ENCODE measurements at regions not wholly inside any gene's neighbourhood (a gene's known extent, or its start where the extent isn't known, plus 50 kb on each side); places are given as distances from the start of the nearest gene placed in this dataset.
A peak's percentile ranks its signal among the peaks of the same experiment; 100 is the strongest.
"Not testable (repeated sequence)": the region's sequence is repeated elsewhere in the genome, so short reads cannot be mapped to it uniquely, and the experiment has no call there.

DNA sequence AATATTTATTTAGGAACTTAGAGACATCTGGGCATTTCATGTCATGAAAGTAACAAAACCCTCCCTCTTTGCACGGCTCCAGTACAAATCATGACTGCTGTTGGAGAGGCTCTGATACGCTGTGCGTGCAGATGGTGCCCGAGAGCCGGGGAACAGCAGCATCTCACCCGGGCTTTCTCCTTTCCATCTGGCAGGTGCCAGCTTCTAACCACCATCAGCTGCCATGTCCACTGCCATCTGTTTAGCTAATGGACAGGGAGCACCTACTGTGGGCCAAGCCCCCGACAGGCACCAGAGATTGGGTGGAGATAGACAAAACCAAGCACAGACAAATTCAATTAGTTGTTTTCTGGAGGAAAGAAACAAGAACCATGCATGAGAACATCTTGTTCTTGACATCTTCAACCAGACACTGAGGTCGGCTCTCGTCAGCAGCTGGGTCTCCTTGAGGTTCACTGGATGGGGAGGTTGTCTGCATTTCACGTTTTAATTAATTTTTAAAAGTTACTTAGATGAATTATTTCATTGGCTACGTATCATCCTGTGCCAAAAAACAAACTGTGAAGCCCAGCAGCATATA, 323.7 kb downstream of the THBS2 start:
- DNase-seq, result no peak

DNA sequence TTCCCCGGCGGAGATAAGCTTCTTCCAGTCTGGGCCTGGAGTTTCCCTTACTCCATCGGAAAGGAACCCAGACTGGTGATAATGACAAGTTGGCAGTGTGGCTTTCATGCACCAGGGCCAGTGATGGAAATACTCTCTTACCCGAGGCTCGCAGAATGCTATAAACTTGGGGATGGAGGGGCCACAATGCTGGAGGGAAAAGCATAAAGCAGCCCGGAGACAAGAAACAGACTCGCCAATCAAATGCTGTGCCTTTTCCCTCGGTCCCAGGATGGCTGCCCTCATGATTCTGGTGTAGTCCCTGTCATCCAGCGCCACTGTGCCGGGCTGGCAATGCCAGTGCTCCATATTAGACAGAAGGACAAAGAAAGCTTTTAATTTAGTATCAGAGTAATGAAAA, 325.6 kb downstream of the THBS2 start:
- no peak for DNase-seq

DNA sequence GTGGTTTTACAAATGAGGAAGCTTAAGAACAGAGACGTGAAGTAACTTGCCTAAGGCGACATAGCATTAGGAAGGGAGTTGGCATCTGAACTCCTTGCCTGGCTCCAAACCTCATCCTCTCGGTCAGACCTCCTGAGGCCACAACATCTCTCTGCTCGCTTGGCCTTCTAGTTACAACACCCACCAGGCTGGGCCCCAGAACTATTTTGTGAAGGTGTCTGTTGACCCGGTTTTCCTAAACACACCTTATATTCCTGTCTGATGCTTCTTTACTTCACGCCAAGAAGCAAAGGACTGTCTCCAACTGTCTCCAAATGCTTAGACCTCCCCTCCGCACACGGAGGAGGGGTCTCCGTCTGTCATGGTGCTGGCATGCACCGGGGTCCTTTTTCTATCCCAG, 326.6 kb downstream of the THBS2 start:
- no peak for DNase-seq

DNA sequence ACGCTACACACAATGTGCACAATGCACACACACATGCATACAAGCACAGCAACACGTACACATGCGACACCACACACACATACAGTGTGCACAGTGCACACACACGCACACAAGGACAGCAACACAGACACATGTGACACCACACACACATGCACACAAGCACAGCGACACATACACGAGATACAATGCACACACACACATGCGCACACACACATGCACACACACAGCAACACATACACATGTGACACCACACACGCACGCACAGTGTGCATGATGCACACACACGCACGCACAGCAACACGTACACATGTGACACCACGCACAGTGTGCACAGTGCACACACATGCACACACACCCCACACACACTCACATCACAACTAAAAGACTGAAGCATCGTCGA, 327.3 kb downstream of the THBS2 start:
- no peak for DNase-seq

DNA sequence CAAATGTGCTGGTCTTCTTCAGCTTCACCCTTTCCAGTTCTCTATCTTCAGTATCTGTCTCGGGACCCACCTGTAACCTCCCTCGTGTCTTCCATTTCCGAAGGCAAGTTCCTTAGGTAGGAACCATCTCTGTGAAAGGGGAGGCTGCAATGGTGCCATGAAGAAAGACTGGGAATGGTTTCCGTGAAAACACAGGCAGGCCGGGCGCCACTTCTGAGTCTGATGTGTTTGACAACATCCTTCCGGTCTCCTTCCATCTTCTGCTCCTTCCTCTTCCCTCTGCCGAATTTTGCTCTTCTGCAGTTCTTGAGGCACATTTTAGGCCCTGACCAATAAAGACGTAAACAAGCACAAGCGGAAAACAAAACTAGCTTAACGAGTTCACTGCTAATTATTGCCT, 328.0 kb downstream of the THBS2 start:
- DNase-seq, result no peak

DNA sequence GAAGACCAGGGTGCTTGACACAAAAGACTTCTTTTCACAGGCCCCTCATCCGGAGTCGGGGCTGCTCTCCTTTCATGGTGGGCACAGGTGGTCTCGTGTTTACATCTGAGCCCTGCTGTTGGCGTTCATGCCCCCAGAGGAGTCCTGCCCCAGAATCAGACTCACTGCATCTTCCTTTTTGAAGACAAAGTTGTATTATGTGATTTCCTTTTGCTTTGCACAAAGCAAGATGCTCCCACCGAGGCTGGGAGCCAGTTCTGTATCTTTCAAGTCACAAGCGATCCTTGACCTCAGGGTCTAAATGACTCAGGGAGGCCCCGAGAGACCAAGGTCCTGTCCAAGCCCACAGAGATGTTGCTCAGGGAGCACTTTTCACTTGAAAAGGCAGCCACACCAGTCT, 330.5 kb downstream of the THBS2 start:
- no peak for DNase-seq

DNA sequence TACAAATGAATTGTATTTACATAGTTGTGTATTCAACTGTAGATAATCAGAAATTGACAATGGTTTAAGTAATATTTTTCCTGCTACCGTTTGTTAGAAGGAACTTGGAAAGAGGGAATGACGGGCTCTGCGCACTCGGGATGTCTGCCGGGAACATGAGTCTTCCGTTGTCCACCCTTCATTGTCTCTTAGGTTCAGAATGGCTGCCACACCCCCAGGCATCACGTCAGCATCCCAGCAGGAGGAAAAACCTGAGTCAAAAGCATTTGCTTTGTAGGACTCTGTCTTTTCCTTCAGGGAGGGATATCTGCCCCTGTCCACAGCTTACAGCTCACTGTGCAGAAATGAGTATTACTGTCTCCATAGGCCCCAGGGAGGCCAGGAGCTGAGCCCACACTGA, 331.2 kb downstream of the THBS2 start:
- DNase-seq, result no peak

DNA sequence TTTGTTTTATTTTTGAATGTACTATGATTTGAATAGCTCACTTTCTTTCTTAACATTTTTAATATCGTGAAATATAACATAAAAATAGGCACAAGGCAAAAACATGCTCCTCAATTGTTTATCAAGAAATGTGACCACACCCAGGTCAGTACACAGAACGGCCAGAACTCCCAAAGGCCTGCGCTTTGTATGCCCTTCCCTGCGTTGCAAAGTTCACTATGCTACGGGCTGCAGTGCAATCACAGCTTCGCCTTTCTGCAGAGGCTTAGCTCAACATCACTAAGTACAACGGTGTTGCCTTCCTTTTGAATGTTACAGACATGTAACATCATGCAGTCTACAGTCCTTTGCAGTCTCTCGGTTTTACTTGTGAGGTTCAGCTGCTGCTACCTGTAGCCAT, 333.4 kb downstream of the THBS2 start:
- no peak for DNase-seq

DNA sequence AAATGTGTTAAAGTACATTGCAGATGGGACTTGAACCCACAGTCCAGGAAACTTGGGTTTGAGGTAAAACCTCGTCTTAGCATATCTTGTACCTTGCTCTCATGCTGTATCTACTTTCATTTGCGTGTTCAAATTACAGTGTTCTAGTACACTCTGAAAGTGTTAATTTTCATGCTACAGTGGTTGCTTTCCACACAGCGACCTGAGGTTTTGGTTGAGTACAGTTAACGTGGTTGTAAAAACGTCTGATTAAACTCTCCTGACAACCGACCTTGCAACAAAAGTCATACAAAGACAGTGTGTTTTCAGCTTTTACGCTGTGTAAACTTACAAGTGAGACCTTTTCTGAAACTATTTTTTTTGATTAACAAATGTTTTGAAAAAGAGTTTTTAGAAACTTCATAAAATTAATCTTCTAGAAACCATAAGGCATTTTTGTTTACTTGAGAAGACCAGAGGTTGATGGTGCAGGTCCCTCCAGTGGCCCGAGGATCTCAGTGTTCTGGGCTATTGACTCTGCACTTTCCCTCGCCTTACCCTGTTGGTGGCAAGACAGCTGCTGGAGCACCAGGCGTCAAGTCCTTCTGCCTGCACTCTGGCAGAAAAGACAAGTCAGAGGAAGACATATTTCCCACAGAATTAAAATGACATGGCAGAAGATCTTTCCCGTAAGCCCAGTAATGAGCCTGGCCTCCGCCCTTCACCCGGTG, 334.0 kb downstream of the THBS2 start:
- DNase-seq, result no peak

DNA sequence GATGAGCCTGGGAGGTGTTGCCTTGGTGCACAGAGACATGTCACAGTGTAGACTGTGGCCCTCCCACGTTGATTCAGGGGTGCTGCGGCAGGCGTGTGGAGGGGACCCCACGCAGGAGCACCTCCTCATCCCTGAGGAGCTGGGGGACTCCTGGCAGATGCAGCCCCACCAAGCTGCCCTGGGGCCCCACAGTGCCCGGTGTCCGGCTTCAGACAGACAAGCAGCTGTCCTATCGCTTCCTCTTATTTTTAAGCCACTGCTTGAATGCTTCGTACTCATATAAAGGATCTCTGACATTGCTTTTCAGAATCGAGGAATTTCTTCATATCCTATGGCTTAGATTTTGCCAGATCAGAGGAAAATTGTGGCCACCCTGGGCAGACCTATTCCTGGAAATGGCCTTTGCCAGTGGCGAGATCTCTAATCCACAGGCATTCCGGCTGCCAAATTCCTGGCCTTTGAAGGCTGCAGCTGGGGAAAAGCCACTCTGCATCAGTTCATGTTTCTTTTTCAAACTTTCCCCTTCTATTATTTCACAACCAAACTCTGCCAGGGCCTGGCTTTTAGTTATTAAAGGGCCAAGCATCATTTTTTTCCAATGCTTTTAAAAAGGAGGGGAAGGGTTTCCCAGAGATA, 337.0 kb downstream of the THBS2 start:
- DNase-seq, result no peak

DNA sequence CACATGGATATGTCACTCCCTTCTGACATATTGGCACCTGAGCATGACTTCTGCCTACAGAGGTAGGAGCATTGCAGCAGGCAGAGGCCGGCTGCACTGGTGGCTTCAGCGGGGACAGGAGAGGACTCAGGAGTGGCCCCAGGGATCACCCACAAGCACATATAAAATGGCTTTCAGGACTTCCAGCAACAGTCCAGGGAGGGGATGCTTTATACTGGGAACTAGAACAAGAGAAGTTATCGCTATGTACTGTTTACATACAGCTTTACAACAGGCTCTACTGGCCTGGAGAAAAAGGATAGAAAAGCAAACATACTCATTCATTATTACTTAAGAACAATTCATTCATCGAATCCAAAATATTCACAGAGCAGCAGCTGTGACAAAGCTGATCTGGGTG, 337.8 kb downstream of the THBS2 start:
- DNase-seq, result no peak

DNA sequence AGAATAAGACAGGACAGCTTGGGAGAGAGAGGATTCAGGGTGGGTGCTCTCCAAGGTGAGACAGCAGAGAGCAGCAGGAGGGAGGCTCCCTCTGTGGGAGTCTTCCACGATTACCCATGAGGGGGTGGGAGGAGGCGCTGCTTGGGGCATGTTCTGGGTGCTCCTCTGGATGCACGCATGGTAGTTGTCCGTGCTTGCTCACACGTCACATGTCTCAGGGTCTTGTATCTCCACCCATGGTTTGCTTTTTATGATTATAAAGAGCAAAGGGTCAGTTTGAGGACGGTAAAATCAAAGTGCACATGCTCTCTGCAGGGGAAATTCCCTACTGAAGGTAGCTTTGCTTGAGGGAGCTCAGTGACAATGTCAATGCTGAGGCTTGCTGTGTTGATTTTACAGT, 338.4 kb downstream of the THBS2 start:
- DNase-seq, result no peak

DNA sequence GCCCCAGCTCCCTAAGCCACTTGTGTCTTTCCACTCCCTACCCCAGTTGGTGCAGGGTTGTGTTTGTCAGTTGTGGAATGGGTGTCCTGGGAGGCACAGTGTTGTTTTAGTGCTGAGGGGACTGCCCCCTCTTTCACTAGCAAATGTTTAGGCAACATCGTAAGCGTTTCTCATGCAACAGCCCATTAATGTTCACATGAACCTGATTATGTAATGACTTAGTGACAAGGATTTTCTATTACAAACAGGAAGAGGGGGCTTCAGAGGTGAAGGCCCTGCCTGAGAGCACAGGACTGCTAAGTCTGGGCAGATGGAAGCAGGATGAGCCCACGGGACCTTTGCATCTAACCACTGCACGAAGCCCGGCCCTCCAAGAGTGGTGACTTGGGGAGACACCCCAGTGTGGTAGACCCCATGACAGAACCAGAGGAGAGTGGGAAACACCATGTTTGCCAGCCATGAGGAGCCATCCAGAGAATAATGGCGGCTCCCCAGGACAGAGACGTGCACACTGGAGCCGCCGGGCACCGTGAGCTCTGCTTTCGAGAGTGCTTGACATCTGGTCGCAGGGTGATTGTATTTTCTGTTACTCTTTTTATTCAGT, 339.7 kb downstream of the THBS2 start:
- DNase-seq, result no peak

DNA sequence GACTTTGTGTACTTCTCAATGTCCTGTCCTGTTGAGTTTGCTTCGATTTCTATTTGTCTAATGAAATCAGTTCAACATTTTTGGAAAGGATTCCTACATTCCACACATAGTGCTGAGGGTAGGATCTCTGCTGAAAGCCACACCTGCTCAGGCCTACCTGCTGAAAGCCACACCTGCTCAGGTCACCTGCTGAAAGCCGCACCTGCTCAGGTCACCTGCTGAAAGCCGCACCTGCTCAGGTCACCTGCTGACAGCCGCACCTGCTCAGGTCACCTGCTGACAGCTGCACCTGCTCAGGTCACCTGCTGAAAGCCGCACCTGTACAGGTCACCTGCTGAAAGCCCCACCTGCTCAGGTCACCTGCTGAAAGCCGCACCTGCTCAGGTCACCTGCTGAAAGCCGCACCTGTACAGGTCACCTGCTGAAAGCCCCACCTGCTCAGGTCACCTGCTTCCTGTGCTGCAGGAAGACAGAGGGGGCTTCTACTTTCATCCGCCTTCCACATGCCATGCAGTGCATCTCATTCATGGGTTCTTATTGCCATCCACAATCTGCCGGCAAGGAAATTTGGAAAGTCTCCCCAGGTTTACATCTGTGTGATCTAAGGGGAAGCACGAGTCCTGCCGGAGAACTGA, 340.3 kb downstream of the THBS2 start:
- DNase-seq, result not testable (repeated sequence)

DNA sequence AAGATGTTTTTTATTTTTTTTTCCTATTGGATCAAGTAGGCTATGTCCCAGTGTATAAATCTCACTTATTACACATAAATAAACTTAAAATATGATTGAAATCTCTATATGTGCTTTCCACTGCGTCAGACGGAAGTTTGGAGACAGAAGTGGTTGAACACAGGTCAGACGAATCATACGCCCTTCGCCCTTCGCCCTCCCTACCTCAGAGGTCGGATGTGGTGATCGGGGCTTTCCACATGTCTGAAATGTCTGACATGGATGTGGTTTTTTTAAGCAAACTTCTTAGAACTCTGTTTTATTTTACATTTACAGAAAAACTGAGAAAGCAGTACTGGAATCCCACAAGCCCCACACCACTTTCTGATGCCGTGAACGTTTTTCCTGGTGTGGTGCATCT, 344.4 kb downstream of the THBS2 start:
- DNase-seq, result no peak

DNA sequence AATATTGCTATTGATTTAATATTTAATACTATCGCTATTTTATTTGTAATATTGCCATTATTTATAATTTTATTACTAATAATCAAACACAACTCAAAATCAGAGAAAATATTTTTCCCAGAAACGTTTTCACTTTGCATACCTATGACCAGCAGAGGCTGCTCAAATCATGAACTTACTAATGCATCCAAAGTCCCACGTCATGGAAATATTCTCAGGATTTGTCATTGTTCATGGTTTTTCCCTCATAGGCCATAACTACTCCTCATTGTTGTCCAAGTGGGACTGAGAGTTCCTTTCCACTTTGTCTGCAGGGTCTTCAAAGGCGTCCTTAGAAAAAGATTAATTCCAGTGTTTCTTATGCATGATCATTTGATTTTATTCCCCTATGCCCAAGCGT, 344.8 kb downstream of the THBS2 start:
- no peak for DNase-seq

DNA sequence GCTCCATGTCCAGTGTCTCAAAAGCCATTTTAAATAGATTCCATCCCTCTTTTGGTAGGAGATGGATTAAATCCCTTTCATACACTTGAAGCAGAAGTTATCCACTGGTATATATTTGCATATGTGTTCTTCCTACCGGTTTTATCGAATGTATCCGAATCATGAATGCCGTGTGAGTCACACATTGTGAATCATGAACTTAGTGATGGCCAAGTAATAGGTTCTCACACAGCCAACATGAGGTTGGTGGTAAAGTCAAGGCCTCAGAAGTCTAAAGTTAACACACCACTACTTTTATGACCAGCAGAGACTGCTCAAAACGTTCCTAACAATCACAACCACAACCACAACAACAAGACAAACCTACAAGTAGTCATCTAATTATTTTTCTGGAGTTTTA, 345.5 kb downstream of the THBS2 start:
- DNase-seq, result no peak

DNA sequence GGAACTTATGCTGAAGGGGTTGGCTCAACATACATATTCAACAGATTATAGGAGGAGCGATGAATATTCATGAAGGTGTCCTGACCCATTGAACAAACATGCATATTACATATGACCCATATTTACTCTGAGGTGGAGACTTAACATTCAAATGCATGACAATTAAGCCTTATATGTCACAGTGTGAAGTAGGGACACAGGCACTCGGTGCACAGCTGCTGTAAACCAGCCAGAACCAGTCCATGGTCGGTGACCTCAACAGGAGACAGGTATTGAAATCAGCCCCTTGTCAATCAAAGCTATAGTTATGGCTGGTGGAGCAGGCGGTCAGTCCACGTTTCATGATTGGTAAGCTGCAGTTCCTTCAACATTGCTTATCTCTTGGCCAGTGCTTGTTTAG, 347.3 kb downstream of the THBS2 start:
- DNase-seq, result peak; percentile 14

DNA sequence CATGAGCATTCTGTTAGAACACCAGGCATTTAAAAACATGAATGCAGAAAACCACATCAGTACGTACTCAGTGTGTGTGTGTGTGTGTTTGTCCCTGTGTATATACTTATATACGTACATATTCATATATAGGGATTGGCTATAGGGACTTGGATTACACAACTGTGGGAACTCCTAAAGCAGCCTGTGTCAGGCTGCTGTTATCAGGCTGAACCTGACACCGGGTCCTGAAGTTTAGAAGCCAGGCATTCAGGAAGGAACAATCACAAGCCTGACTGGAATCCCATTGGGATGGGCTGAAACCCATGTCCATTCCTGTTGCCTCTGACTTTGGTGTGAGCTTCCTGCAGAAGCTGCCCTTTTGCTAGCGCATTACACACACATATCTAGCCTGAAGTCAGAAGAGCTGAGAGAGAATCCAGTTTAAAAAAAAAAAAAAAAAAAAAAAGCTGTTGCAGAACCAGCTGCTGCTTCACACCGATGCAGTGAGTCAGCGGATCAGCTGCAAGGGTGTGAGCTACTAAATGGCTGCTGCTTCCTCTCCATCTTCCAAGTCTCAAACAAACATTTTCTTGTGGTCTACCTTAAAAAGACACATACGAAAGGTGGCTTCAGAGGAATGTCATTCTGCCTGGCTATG, 348.1 kb downstream of the THBS2 start:
- DNase-seq, result no peak

DNA sequence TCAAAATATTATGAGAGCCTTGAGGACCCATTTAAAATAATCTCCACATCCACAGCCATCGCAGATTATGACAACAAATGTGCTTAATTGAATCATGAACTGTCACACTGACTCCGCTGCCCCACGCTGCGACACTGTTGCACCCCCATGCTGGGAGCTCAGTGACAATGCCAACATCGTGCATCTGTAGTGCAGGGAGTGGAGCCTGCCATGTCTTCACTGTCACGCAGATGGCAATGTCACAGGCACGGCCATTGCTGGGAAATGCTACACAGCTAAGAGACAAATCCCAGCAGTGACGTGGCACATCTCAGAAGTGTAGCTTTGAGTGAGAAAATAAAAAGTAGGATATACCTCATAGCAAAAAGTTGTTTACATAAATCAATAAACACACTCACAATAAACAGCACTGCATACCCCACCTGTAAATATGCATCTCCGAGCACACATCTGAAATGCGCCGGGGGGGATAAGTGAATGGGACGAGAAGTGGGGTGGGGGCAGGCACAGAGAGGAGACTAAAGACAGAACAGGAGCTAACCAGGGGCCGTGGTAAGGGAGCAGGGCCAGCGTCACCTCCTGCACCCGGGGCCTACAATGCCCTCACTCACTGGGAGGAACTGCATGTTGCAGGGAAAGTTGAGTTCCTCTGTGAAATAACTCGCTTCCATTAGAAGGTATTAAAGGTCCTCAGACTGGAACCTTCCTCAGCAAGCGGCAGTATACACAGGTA, 349.9 kb downstream of the THBS2 start:
- DNase-seq, result no peak

DNA sequence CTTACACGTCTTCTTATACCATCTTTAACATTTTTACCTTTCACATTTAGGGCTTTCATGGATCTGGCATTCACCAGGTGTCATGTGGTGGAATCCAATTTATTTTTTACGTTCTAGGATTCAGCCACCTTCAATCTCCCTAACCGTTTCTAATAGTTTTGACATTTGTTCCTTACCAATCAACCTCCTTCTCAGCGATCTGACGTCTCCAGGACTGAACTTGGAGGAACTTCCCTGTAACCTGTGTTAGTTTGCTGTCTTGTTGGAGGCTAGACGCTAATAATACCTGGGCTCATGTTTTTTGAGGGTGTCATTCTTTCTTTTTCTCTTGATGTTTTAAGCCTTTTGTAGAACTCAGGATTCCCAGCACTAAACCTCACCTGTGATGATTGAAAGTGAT, 351.6 kb downstream of the THBS2 start:
- DNase-seq, result no peak

DNA sequence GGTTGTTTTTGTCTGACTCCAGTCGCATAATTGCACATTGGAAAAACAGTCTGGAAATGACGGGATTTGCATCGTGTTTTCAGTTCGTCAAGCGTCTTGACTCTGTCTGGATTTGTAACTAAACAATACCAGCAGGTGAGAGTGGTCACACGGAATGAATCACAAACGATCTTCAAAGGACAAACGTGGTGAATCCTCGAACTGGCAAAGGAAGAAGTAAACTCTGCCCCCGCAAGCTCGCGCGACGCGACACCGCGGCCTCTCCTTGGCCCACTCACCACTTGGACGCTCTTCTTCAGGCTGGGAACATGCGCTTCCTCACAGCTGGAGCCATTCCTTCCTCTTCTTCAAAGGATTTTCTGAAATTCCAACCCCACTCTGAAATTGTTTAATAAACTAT, 352.6 kb downstream of the THBS2 start:
- no peak for DNase-seq

DNA sequence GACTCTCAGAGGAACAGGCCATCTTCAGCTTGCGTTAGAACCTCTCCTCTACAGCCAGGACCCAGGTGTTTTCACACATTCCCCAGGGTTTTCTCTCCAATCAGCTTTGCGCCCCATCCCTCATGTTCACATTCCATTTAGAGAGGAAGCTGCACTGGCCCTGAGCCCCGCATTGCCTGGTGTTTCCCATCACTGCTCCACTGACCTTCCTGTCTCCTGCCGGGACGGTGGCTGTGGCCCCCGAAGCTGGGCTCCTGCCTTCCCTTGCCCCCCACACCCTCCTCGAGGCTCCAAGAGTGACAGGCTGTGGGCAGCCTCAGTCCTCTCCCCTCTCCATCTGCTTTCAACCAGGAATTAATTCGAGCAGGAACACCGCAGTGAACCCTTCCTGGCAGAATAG, 357.3 kb downstream of the THBS2 start:
- no peak for DNase-seq

All from NCI-H2029 (cell line).